Left lung (tissue), 4 donors: ENCODE measurements at regions not wholly inside any gene's neighbourhood (a gene's known extent, or its start where the extent isn't known, plus 50 kb on each side); places are given as distances from the start of the nearest gene placed in this dataset.

Experiments used
- ATAC-seq: fragments of 200-7000 bp; cut with Tn5 transposase; one replicate; pipeline ENCODE4 v1.9.1; 2020; ENCODE audit warnings: moderate library complexity
- DNase-seq, 4 donors: peaks; one replicate each; pipeline ENCODE4 v3.0.0-alpha.2; 2013 to 2020
- H3K27ac ChIP-seq, 2 donors: fragments of 200-600 bp; sonication (generic) in 1 of 2; one replicate each; pipeline versions ENCODE4 v1.5.0 to v1.8.0; 2020 to 2021
- H3K27me3 ChIP-seq, 2 donors: fragments of 200-600 bp; sonication (generic) in 1 of 2; one replicate each; pipeline versions ENCODE4 v1.5.0 to v1.8.0; 2020 to 2021
- H3K36me3 ChIP-seq, 2 donors: fragments of 200-600 bp; sonication (generic) in 1 of 2; one replicate each; pipeline versions ENCODE4 v1.5.0 to v1.8.0; 2020 to 2021
- H3K4me1 ChIP-seq, 2 donors: fragments of 200-600 bp; one replicate each; pipeline ENCODE4 v1.8.0; 2021
- H3K4me3 ChIP-seq, 2 donors: fragments of 200-600 bp; sonication (generic) in 1 of 2; one replicate each; pipeline versions ENCODE4 v1.5.0 to v1.8.0; 2020 to 2021; ENCODE audit warnings: mild to moderate bottlenecking in 1 of 2
- H3K9me3 ChIP-seq, 2 donors: fragments of 200-600 bp; sonication (generic) in 1 of 2; one replicate each; pipeline versions ENCODE4 v1.5.0 to v1.8.0; 2020 to 2021
- CTCF ChIP-seq, 2 donors: fragments of 200-600 bp; sonication (generic) in 1 of 2; IDR thresholded peaks; one replicate each; pipeline versions ENCODE4 v1.5.0 to v1.8.0; 2021; ENCODE audit warnings: antibody characterized with exemption in 2 of 2
- intact Hi-C, 2 donors: fragments of 100-400 bp; cut with DNase I; formaldehyde crosslinking; loops; one replicate each; pipeline versions ENCODE4 v1.11.2 to v1.14.2; 2022
- donor health status: DM: no; HTN: yes; CAD: no.
- donor health status: DM: no; HTN: no; CAD: no.

DNA sequence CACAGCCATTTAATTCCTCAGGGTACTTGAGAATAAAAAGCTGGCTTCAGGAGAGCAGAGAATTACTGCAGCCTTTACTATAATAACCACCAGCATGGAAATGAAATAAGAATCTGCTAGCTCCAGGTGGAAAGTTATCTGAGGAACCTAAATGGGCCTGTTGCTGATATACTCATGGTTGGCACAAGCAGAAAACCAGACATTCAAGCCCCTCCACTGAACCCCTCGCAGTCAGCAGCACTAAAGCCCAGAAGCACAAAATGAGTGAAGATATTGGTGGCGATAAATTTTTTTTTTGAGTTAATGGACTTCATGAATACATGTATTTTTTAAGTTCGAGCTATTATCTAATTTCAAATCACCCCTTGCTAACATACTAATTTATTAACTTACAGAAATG, 303.9 kb upstream of the NRP1 start:
- no peak overlapping the region for H3K4me3 ChIP-seq
- intact Hi-C loops = no loop called here
- H3K9me3 ChIP-seq = no peaks in the 10 kb centered on the region
- DNase-seq (no peak), ATAC-seq (no peak)
- no peak overlapping the region for H3K27ac ChIP-seq
- TF ChIP-seq CTCF (IDR thresholded peaks at IDR 0.05) = no peak
- no peaks in the 10 kb centered on the region for H3K4me1 ChIP-seq
- H3K36me3 ChIP-seq = no peaks in the 10 kb centered on the region
- no peaks in the 10 kb centered on the region for H3K27me3 ChIP-seq

DNA sequence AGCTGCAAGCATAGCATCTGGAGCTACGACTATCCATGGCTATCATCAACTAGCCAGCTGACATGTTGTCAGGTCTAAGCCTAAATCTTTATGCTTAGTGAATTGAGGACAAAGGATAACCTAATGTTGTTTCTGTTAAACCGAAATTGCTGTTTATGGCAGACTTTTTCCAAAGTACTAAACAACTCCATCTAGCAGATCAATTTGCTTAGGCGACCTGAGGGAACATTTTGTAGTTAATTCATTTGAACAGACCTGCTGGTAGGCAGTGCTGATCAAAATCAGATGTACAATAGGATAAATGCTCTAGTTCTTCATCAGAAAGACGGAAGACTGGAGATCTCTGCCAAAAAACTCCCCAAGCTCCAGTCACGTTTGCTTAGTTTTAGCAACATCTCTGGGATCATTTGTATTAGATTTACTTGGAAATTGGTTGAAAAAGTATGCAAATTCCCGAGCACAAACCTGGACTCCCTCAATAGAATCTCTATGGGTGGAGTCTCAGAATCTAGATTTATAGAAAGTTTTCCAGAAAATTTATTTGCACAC, 301.6 kb upstream of the NRP1 start:
- no peak overlapping the region for H3K4me3 ChIP-seq
- ATAC-seq (no peak), DNase-seq (no peak)
- H3K9me3 ChIP-seq = no peaks in the 10 kb centered on the region
- TF ChIP-seq CTCF (IDR thresholded peaks at IDR 0.05) = no peak
- no peaks in the 10 kb centered on the region for H3K4me1 ChIP-seq
- intact Hi-C loops = no loop called here
- no peaks in the 10 kb centered on the region for H3K36me3 ChIP-seq
- H3K27me3 ChIP-seq = no peaks in the 10 kb centered on the region
- no peak overlapping the region for H3K27ac ChIP-seq

DNA sequence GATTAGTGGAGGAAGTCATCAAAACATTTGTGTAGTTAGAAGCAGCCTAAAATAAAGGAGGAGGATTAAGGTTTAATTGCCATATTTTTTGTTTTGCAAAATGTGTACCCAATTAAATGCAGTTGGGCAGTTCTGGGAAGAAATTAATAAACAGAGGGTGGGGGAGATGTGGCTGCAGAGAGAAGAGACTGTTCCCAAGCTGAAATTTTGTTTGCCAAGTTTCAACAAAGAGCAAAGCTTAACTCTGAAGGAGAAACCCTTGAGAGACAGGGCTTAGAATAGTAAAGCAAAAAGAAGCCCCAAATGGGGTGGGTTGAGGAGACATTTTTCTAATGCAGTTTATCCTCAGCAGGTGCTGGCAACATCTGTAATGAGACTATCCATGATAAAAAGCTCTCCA, 298.0 kb upstream of the NRP1 start:
- ATAC-seq = no peak

DNA sequence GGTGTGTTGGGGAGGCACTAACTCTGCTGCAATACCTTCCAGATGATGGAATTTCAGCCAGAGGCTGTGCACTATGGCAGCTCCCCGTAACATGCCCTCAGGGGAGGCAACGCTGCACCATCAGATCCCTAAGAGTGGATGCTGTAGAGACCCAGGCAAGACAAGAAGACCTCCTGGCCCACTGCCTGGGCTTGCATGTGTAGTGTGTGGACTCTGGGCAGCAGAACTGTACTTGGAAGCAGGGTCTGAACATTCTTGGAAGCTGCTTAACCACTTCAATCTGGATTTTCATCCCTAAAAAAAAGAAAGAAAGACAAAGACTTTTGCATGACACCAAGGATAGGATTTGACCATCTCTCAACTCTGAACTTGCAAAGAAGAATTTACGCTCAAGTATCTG, 297.5 kb upstream of the NRP1 start:
- no peak for ATAC-seq
- H3K27ac ChIP-seq = no peak overlapping the region
- intact Hi-C loops = no loop called here
- H3K36me3 ChIP-seq = no peaks in the 10 kb centered on the region
- H3K27me3 ChIP-seq = no peaks in the 10 kb centered on the region
- TF ChIP-seq CTCF (IDR thresholded peaks at IDR 0.05) = no peak
- no peaks in the 10 kb centered on the region for H3K4me1 ChIP-seq
- no peak for DNase-seq
- H3K9me3 ChIP-seq = no peaks in the 10 kb centered on the region
- no peak overlapping the region for H3K4me3 ChIP-seq

More for the DNA sequence above, 298.0 kb upstream of the NRP1 start:
- no peak for DNase-seq
- Histone ChIP-seq H3K27ac (no peak overlapping the region), H3K9me3 (no peaks in the 10 kb centered on the region), H3K27me3 (no peaks in the 10 kb centered on the region), H3K4me3 (no peak overlapping the region), H3K4me1 (no peaks in the 10 kb centered on the region), H3K36me3 (no peaks in the 10 kb centered on the region)
- intact Hi-C loops = no loop called here
- no peak for TF ChIP-seq CTCF (IDR thresholded peaks at IDR 0.05)

- H3K27me3 ChIP-seq = no peaks in the 10 kb centered on the region
- no peak overlapping the region for H3K27ac ChIP-seq
- H3K4me3 ChIP-seq = no peak overlapping the region
- no peaks in the 10 kb centered on the region for H3K36me3 ChIP-seq
- no peak for DNase-seq
- intact Hi-C loops = no loop called here
- no peaks in the 10 kb centered on the region for H3K4me1 ChIP-seq
- no peak for TF ChIP-seq CTCF (IDR thresholded peaks at IDR 0.05)
- H3K9me3 ChIP-seq = no peaks in the 10 kb centered on the region
- ATAC-seq = no peak
These were observed 296.3 kb upstream of the NRP1 start for GRCh38 chr10:33630761-33631160.
